HepG2 (cell line): ENCODE measurements at regions not wholly inside any gene's neighbourhood (a gene's known extent, or its start where the extent isn't known, plus 50 kb on each side); places are given as distances from the start of the nearest gene placed in this dataset.

ENCODE experiments used
- ATAC-seq: fragments of 200-7000 bp; cut with Tn5 transposase; 3 replicates; pipeline ENCODE4 v1.9.1; 2020; ENCODE audit warnings: mild to moderate bottlenecking, moderate library complexity
- BruUV-seq: library from RNA; stranded (reverse); fragments of 400-500 nt; replicated peaks from 2 replicates; lab custom pipeline; 2021; lab: Mats Ljungman, UMichigan
- CTCF ChIA-PET: fragments of 300-600 bp; formaldehyde crosslinking; extraction: SDS; loops from one replicate; lab custom pipeline; 2021; ENCODE audit warnings: low total read pairs, inconsistent platforms, low intra/inter-chr PET ratio; lab: Yijun Ruan, JAX
- POLR2A ChIA-PET: fragments of 350-600 bp; sonication (Branson Sonifier 250); formaldehyde crosslinking; loops from one replicate; lab custom pipeline; 2020; ENCODE audit warnings: antibody characterized with exemption, inconsistent platforms; lab: Yijun Ruan, JAX
- DNase-seq: peaks from one replicate; pipeline ENCODE4 v3.0.0-alpha.2; 2015; ENCODE audit warnings: low spot score
- FAIRE-seq: peaks from 3 replicates; lab custom pipeline; 2011; peaks lifted over from hg19 to GRCh38; lab: Jason Lieb, UNC
- H2AFZ ChIP-seq: one replicate; pipeline ENCODE4 v1.6.1; 2011; ENCODE audit warnings: low read length, inconsistent platforms
- H3K27ac ChIP-seq: fragments of 300-600 bp; 3 replicates; pipeline ENCODE4 v1.8.0; 2011; ENCODE audit warnings: mixed run types, mild to moderate bottlenecking, mixed read lengths, low read length, inconsistent platforms; ENCODE audit not compliant: insufficient read depth; ENCODE audit errors: extremely low read length
- H3K27me3 ChIP-seq, 2 experiments: fragments of 200-600 bp in 1 of 2; 2 replicates in 1 of 2; 3 replicates in 1 of 2; pipeline versions ENCODE4 v1.6.0 to v1.8.0; 2011; ENCODE audit warnings: low read length in 2 of 2, mild to moderate bottlenecking in 2 of 2, moderate library complexity in 2 of 2, inconsistent platforms in 1 of 2; ENCODE audit not compliant: insufficient read depth in 2 of 2, control insufficient read depth in 1 of 2
- H3K36me3 ChIP-seq, 2 experiments: fragments of 200-600 bp in 1 of 2; replicated peaks in 1 of 2; 2 replicates in 1 of 2; 3 replicates in 1 of 2; pipeline versions ENCODE4 v1.5.1 to v1.8.0; 2011; ENCODE audit warnings: low read length in 2 of 2, inconsistent platforms in 1 of 2; ENCODE audit not compliant: insufficient read depth in 2 of 2, control insufficient read depth in 1 of 2
- H3K4me1 ChIP-seq: 2 replicates; pipeline ENCODE4 v1.5.1; 2012; ENCODE audit warnings: low read length, inconsistent platforms; ENCODE audit not compliant: insufficient read depth
- H3K4me2 ChIP-seq: 2 replicates; pipeline ENCODE4 v1.6.0; 2011; ENCODE audit warnings: low read depth, low read length, inconsistent platforms
- H3K4me3 ChIP-seq, 3 experiments: fragments of 200-600 bp in 1 of 3; sonication (generic), shearing (Covaris generic) in 1 of 3; replicated peaks in 1 of 3; 2 replicates each; pipeline ENCODE4 v1.5.1; 2011 to 2016; ENCODE audit warnings: low read length in 3 of 3, inconsistent platforms in 2 of 3, low read depth in 2 of 3, mild to moderate bottlenecking in 2 of 3, control low read depth in 1 of 3, mixed read lengths in 1 of 3; ENCODE audit not compliant: insufficient read depth in 1 of 3
- H3K79me2 ChIP-seq: one replicate; pipeline ENCODE4 v1.6.1; 2011; ENCODE audit warnings: low read length, inconsistent platforms; ENCODE audit not compliant: insufficient read depth
- H3K9ac ChIP-seq: 2 replicates; pipeline ENCODE4 v1.6.0; 2011; ENCODE audit warnings: mild to moderate bottlenecking, low read depth, low read length, inconsistent platforms; ENCODE audit not compliant: insufficient read depth
- H3K9me3 ChIP-seq: 2 replicates; pipeline ENCODE4 v1.5.1; 2012; ENCODE audit warnings: mild to moderate bottlenecking, low read length
- H4K20me1 ChIP-seq: 2 replicates; pipeline ENCODE4 v1.6.0; 2011; ENCODE audit warnings: inconsistent platforms, mild to moderate bottlenecking, low read length, moderate library complexity; ENCODE audit not compliant: insufficient read depth
- FIP1L1 ChIP-seq: fragments of 200-400 bp; formaldehyde crosslinking; IDR thresholded peaks from 2 replicates; pipeline ENCODE4 v1.6.1; 2018; ENCODE audit warnings: low read depth, mild to moderate bottlenecking, low read length, moderate library complexity, borderline replicate concordance; ENCODE audit not compliant: insufficient read depth
- HIC2 ChIP-seq: sonication (generic); formaldehyde crosslinking; IDR thresholded peaks from 2 replicates; pipeline ENCODE4 v1.9.0; 2022; ENCODE audit warnings: low read depth, missing genetic modification reagents
- MED8 ChIP-seq: sonication (generic); formaldehyde crosslinking; IDR thresholded peaks from 2 replicates; pipeline ENCODE4 v1.8.1; 2023; ENCODE audit warnings: mild to moderate bottlenecking, missing genetic modification reagents; ENCODE audit not compliant: insufficient replicate concordance
- PHF5A ChIP-seq: IDR thresholded peaks from one replicate; pipeline ENCODE4 v1.6.1; 2018; ENCODE audit warnings: low read depth, missing genetic modification reagents; ENCODE audit not compliant: unreplicated experiment
- RAD21 ChIP-seq: fragments of 450-650 bp; formaldehyde crosslinking; IDR thresholded peaks from 2 replicates; pipeline ENCODE4 v1.5.0; 2020; ENCODE audit warnings: mild to moderate bottlenecking
- SIN3A ChIP-seq: IDR thresholded peaks from 2 replicates; pipeline ENCODE4 v1.6.1; 2011; ENCODE audit warnings: low read depth, mild to moderate bottlenecking, control low read depth, low read length, borderline replicate concordance
- ZBTB7B ChIP-seq: sonication (generic); formaldehyde crosslinking; IDR thresholded peaks from 2 replicates; pipeline ENCODE4 v1.4.0; 2020; ENCODE audit warnings: missing genetic modification reagents
- ZFP62 ChIP-seq: sonication (generic); formaldehyde crosslinking; IDR thresholded peaks from 2 replicates; pipeline ENCODE4 v1.4.0; 2020; ENCODE audit warnings: missing genetic modification reagents
- ZFP91 ChIP-seq: sonication (generic); formaldehyde crosslinking; IDR thresholded peaks from 2 replicates; pipeline ENCODE4 v1.9.0; 2022; ENCODE audit warnings: missing genetic modification reagents, mild to moderate bottlenecking, borderline replicate concordance
- ZNF543 ChIP-seq: sonication (generic); formaldehyde crosslinking; IDR thresholded peaks from 2 replicates; pipeline ENCODE4 v1.4.0; 2020; ENCODE audit warnings: mild to moderate bottlenecking, missing genetic modification reagents
- ZNF564 ChIP-seq: sonication (generic); formaldehyde crosslinking; IDR thresholded peaks from 2 replicates; pipeline ENCODE4 v1.8.1; 2023; ENCODE audit warnings: mild to moderate bottlenecking, missing genetic modification reagents
- WGBS: methylation state at CpG from one replicate; pipeline ENCODE4 v1.1.6; 2017; ENCODE audit warnings: low lambda C conversion rate; 5-methylcytosine and 5-hydroxymethylcytosine counted together
- in situ Hi-C: cut with HindIII; loops from 2 replicates; pipeline ENCODE4 v1.10.0; 2017; ENCODE audit warnings: low pct_unique_long_range_greater_than_20kb; ENCODE audit not compliant: extremely low pct_ligation_motif_present
- intact Hi-C: fragments of 100-400 bp; cut with micrococcal nuclease; formaldehyde crosslinking; loops from one replicate; pipeline ENCODE4 v1.10.0; 2022; ENCODE audit not compliant: unreplicated experiment

GRCh38 chr3:163953526-163953925 is 1124.8 kb downstream of the SI start (continued):
- TF ChIP-seq HIC2 (CRISPR knock-in tag): no peak
- TF ChIP-seq FIP1L1: no peak
- no peak for TF ChIP-seq MED8
- TF ChIP-seq PHF5A: no peak
- TF ChIP-seq ZNF564 (CRISPR knock-in tag): no peak

- ChIA-PET CTCF (no interaction called here), POLR2A (no interaction called here)
- no peak for FAIRE-seq
- Histone ChIP-seq H3K36me3 (no peaks in the 10 kb centered on the region), H3K27ac (no peak overlapping the region), H3K4me3 (no peak overlapping the region), H4K20me1 (no peaks in the 10 kb centered on the region), H3K9me3 (no peaks in the 10 kb centered on the region), H3K4me1 (no peaks in the 10 kb centered on the region), H3K4me2 (no peak overlapping the region), H3K9ac (no peak overlapping the region), H3K79me2 (no peaks in the 10 kb centered on the region), H3K27me3 (no peaks in the 10 kb centered on the region), H2AFZ (no peak overlapping the region)
- no TSS peak for BruUV-seq
- TF ChIP-seq RAD21 (CRISPR knock-in tag) (no peak), ZFP62 (CRISPR knock-in tag) (no peak), SIN3A (no peak), ZNF543 (CRISPR knock-in tag) (no peak), ZFP91 (CRISPR knock-in tag) (no peak), ZBTB7B (CRISPR knock-in tag) (no peak)
- in situ Hi-C loops (no loop called here), intact Hi-C loops (no loop called here)
- DNase-seq: no peak
- no peak for ATAC-seq
- no CpG with 5 or more reads among the region's 3 CpGs for WGBS
Measured at GRCh38 chr3:163952499-163952898, 1125.8 kb downstream of the SI start.
